ENCODE measurements at regions not wholly inside any gene's neighbourhood (a gene's known extent, or its start where the extent isn't known, plus 50 kb on each side); places are given as distances from the start of the nearest gene placed in this dataset.

DNA sequence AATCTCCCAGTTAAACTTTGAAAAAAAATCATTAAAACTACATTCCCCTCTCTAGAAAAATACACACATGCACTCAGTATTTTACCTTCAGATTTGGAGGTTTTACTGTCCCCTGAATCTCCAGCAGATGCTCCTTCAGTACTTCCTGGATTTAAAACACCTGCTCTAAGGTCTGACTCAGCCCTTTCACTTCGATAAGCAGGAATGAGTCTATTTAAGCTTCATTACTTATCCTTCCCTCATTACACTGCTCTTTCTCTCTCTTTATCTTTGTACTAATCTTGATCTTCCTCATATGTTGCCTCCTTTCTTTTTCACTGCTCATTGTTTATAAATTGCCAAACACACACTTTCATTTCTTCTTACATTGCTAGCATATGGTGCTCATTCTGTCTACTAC lies 443.9 kb downstream of the DIPK2A start:
- TF ChIP-seq, protein P1, sequence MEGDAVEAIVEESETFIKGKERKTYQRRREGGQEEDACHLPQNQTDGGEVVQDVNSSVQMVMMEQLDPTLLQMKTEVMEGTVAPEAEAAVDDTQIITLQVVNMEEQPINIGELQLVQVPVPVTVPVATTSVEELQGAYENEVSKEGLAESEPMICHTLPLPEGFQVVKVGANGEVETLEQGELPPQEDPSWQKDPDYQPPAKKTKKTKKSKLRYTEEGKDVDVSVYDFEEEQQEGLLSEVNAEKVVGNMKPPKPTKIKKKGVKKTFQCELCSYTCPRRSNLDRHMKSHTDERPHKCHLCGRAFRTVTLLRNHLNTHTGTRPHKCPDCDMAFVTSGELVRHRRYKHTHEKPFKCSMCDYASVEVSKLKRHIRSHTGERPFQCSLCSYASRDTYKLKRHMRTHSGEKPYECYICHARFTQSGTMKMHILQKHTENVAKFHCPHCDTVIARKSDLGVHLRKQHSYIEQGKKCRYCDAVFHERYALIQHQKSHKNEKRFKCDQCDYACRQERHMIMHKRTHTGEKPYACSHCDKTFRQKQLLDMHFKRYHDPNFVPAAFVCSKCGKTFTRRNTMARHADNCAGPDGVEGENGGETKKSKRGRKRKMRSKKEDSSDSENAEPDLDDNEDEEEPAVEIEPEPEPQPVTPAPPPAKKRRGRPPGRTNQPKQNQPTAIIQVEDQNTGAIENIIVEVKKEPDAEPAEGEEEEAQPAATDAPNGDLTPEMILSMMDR (IDR thresholded peaks at IDR 0.05): no peak
- TF ChIP-seq POLR2AphosphoS5 (IDR thresholded peaks at IDR 0.05): no peak

Data from breast epithelium (tissue), 3 donors.